Gastrocnemius medialis (tissue), 4 donors: ENCODE measurements at regions not wholly inside any gene's neighbourhood (a gene's known extent, or its start where the extent isn't known, plus 50 kb on each side); places are given as distances from the start of the nearest gene placed in this dataset.

Source experiments
- CTCF ChIP-seq, 5 experiments: fragments of 450-650 bp in 3 of 5; fragments of 200-600 bp in 2 of 5; sonication (generic) in 2 of 5; IDR thresholded peaks in 4 of 5; conservative IDR thresholded peaks in 1 of 5; 1 replicate in 4 of 5; 2 replicates in 1 of 5; pipeline ENCODE4 v1.5.1; 2016 to 2019; ENCODE audit warnings: antibody characterized with exemption in 5 of 5, mild to moderate bottlenecking in 3 of 5, moderate library complexity in 3 of 5
- POLR2A ChIP-seq, 2 donors: fragments of 450-650 bp; IDR thresholded peaks; one replicate each; pipeline ENCODE4 v1.6.1; 2017; ENCODE audit warnings: antibody characterized with exemption in 2 of 2, mild to moderate bottlenecking in 2 of 2, moderate library complexity in 2 of 2

- TF ChIP-seq CTCF (IDR thresholded peaks at IDR 0.05 in 4 of 5, conservative IDR thresholded peaks at IDR 0.05 in 1 of 5) (no peak), POLR2A (IDR thresholded peaks at IDR 0.05) (no peak)
Measured at GRCh38 chr17:34066528-34066927, 188.6 kb upstream of the CCL2 start.
